A673 (cell line): ENCODE measurements at regions not wholly inside any gene's neighbourhood (a gene's known extent, or its start where the extent isn't known, plus 50 kb on each side); places are given as distances from the start of the nearest gene placed in this dataset.

Experiments
- BruUV-seq: library from RNA; stranded (reverse); fragments of 400-500 nt; replicated peaks from 2 replicates; lab custom pipeline; 2021; lab: Mats Ljungman, UMichigan
- CTCF ChIA-PET: fragments of 300-600 bp; sonication (Branson Sonifier 250); formaldehyde crosslinking; loops from one replicate; lab custom pipeline; 2022; ENCODE audit warnings: antibody characterized with exemption; lab: Charles Lee
- POLR2A ChIA-PET: fragments of 300-600 bp; sonication (Branson Sonifier 250); formaldehyde crosslinking; loops from one replicate; lab custom pipeline; 2022; ENCODE audit warnings: antibody characterized with exemption; ENCODE audit not compliant: low non-redundant PET; lab: Charles Lee
- DNase-seq: peaks from one replicate; pipeline ENCODE4 v3.0.0-alpha.2; 2015; ENCODE audit warnings: low spot score
- H3K27ac ChIP-seq: fragments of 200-600 bp; sonication (generic); 2 replicates; pipeline ENCODE4 v1.5.1; 2016; ENCODE audit warnings: mixed run types, low read depth, mild to moderate bottlenecking, mixed read lengths, antibody characterized with exemption, low read length; ENCODE audit not compliant: poor library complexity, severe bottlenecking
- H3K27me3 ChIP-seq: fragments of 200-600 bp; sonication (generic); replicated peaks from 2 replicates; pipeline ENCODE4 v1.6.1; 2017; ENCODE audit warnings: mixed run types, low read depth, mild to moderate bottlenecking, mixed read lengths, antibody characterized with exemption, low read length; ENCODE audit not compliant: insufficient read depth, poor library complexity
- H3K36me3 ChIP-seq: fragments of 200-600 bp; sonication (generic); 2 replicates; pipeline ENCODE4 v1.6.1; 2016; ENCODE audit warnings: mixed run types, mild to moderate bottlenecking, mixed read lengths, antibody characterized with exemption, low read length; ENCODE audit not compliant: insufficient read depth, poor library complexity, severe bottlenecking
- H3K4me1 ChIP-seq: fragments of 200-600 bp; sonication (generic); 2 replicates; pipeline ENCODE4 v1.6.1; 2017; ENCODE audit warnings: mixed run types, mild to moderate bottlenecking, mixed read lengths, antibody characterized with exemption, low read length; ENCODE audit not compliant: insufficient read depth, poor library complexity, severe bottlenecking
- H3K4me3 ChIP-seq: fragments of 200-600 bp; sonication (generic); 2 replicates; pipeline ENCODE4 v1.5.1; 2016; ENCODE audit warnings: low read depth, mixed run types, mild to moderate bottlenecking, mixed read lengths, low read length; ENCODE audit not compliant: poor library complexity, severe bottlenecking
- H3K9me3 ChIP-seq: fragments of 200-600 bp; sonication (generic); 2 replicates; pipeline ENCODE4 v1.6.1; 2016; ENCODE audit warnings: mixed run types, low read depth, mild to moderate bottlenecking, mixed read lengths, antibody characterized with exemption, low read length; ENCODE audit not compliant: poor library complexity, severe bottlenecking
- EZH2 ChIP-seq: fragments of 200-600 bp; sonication (generic); IDR thresholded peaks from 2 replicates; pipeline ENCODE4 v1.6.1; 2017; ENCODE audit warnings: borderline replicate concordance, low read depth, mild to moderate bottlenecking, mixed read lengths, antibody characterized with exemption, low read length; ENCODE audit not compliant: poor library complexity, severe bottlenecking
- intact Hi-C: fragments of 100-400 bp; cut with micrococcal nuclease; formaldehyde crosslinking; loops from one replicate; pipeline ENCODE4 v1.10.0; 2022; ENCODE audit not compliant: unreplicated experiment
- TF ChIP-seq, protein P1 (sequence below): fragments of 300-800, 200-600 bp; sonication (generic); conservative IDR thresholded peaks from 2 replicates; pipeline ENCODE4 v1.5.1; 2017; ENCODE audit warnings: low read depth, mild to moderate bottlenecking, antibody characterized with exemption, low read length, moderate library complexity, mixed read lengths

DNA sequence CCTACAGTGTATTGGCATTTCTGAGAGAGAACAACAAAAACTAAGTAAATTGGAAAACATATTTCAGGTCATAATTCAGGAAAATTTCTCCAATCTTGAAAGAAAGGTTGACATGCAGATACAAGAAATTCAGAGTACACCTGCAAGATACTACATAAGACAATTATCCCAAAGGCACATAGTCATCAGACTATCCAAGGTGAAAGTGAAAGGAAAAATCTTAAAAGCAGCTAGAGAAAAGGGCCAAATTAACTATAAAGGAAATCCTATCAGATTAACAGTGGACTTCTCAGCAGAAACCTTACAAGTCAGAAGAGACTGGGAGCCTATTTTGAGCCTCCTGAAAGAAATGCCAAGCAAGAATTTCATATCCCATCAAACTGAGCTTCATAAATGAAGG lies 449.0 kb upstream of the MMADHC start:
- no peaks in the 10 kb centered on the region for H3K36me3 ChIP-seq
- H3K27ac ChIP-seq = no peak overlapping the region
- TF ChIP-seq, protein P1, sequence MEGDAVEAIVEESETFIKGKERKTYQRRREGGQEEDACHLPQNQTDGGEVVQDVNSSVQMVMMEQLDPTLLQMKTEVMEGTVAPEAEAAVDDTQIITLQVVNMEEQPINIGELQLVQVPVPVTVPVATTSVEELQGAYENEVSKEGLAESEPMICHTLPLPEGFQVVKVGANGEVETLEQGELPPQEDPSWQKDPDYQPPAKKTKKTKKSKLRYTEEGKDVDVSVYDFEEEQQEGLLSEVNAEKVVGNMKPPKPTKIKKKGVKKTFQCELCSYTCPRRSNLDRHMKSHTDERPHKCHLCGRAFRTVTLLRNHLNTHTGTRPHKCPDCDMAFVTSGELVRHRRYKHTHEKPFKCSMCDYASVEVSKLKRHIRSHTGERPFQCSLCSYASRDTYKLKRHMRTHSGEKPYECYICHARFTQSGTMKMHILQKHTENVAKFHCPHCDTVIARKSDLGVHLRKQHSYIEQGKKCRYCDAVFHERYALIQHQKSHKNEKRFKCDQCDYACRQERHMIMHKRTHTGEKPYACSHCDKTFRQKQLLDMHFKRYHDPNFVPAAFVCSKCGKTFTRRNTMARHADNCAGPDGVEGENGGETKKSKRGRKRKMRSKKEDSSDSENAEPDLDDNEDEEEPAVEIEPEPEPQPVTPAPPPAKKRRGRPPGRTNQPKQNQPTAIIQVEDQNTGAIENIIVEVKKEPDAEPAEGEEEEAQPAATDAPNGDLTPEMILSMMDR = no peak
- TF ChIP-seq EZH2 = no peak
- H3K4me3 ChIP-seq = no peak overlapping the region
- ChIA-PET POLR2A (no interaction called here), CTCF (no interaction called here)
- no peaks in the 10 kb centered on the region for H3K27me3 ChIP-seq
- DNase-seq = no peak
- intact Hi-C loops = no loop called here
- H3K4me1 ChIP-seq = no peaks in the 10 kb centered on the region
- no TSS peak for BruUV-seq
- no peaks in the 10 kb centered on the region for H3K9me3 ChIP-seq

DNA sequence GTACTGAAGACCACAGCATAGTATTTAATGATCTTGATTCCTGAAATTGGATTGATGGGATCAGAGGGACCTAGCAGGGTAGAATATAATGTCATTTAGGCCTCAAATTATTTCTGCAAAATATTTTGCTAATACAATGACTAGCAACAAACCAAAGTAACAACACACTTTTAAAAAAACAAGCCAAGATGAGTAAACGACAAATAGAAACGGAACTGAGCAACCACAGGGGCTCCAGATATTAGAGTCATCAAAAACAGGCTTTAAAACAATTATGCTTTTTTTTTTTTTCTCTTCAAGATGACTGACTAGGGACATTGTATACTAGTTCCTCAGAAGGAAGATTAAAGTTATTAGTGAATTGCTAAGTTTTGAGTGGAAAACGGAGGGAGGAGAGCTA lies 447.1 kb upstream of the MMADHC start:
- BruUV-seq = no TSS peak
- DNase-seq = no peak
- Histone ChIP-seq H3K4me1 (peaks cover 6% of the 10 kb centered on the region), H3K27me3 (no peaks in the 10 kb centered on the region), H3K9me3 (no peaks in the 10 kb centered on the region), H3K27ac (no peak overlapping the region), H3K4me3 (no peak overlapping the region), H3K36me3 (no peaks in the 10 kb centered on the region)
- ChIA-PET POLR2A (no interaction called here), CTCF (no interaction called here)
- intact Hi-C loops = no loop called here
- TF ChIP-seq, protein P1 = no peak
- no peak for TF ChIP-seq EZH2

DNA sequence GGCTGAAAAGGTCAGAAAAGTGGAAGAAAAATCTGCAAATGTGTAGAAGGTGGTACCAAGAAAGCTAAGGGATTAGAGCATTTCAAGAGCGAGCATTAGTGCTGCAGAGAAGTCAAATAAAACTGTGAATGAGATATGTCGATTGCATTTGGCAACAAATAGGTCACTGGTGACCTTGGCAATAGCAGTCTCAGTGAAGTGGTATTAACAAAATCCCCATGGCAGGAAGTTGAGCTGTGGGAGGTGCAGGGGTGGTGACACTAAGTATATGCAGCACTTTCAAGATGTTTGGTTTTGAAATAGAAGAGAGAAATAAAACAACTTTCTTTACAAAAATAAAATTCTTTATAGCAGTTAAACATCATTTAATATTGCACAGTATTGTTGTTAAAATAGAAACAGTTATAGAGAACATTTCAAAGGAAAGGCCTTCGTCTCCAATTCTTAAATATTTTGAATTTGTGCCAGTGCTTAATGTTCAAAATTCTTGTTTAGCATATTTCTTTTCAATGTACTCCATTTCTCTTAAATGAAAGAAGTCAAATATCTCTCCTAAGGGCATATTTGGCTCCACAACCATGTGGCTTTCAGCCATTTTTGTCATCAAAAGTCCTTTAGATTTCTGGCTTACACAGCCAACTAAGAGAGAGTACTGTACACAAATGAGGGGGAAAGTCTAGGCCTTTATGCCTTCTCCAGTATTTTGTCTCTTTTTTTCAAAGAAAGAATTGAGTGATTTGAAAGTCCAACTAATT lies 443.0 kb upstream of the MMADHC start:
- BruUV-seq = no TSS peak
- peak; percentile 45 for DNase-seq
- Histone ChIP-seq H3K4me1 (peaks cover 16% of the 10 kb centered on the region), H3K27ac (no peak overlapping the region), H3K9me3 (no peaks in the 10 kb centered on the region), H3K36me3 (no peaks in the 10 kb centered on the region), H3K27me3 (no peaks in the 10 kb centered on the region), H3K4me3 (no peak overlapping the region)
- intact Hi-C loops = no loop called here
- ChIA-PET CTCF (no interaction called here), POLR2A (no interaction called here)
- no peak for TF ChIP-seq EZH2
- TF ChIP-seq, protein P1 = no peak
